HEK293T (cell line): ENCODE measurements at regions not wholly inside any gene's neighbourhood (a gene's known extent, or its start where the extent isn't known, plus 50 kb on each side); places are given as distances from the start of the nearest gene placed in this dataset.

Experiments used
- CTCF ChIA-PET: fragments of 350-600 bp; formaldehyde crosslinking; extraction: SDS; loops from one replicate; lab custom pipeline; 2021; ENCODE audit warnings: antibody characterized with exemption, inconsistent platforms; lab: Yijun Ruan, JAX
- POLR2A ChIA-PET: fragments of 350-600 bp; formaldehyde crosslinking; extraction: SDS; loops from one replicate; lab custom pipeline; 2020; ENCODE audit warnings: antibody characterized with exemption, inconsistent platforms; lab: Yijun Ruan, JAX
- DNase-seq: peaks from one replicate; pipeline ENCODE4 v3.0.0; 2012; ENCODE audit warnings: mixed read lengths; ENCODE audit errors: extremely low spot score
- ARNT ChIP-seq: fragments of 450-650 bp; IDR thresholded peaks from 2 replicates; pipeline ENCODE4 v1.6.1; 2017; ENCODE audit warnings: mild to moderate bottlenecking
- BHLHE40 ChIP-seq: fragments of 450-650 bp; IDR thresholded peaks from 2 replicates; pipeline ENCODE4 v1.6.1; 2016; ENCODE audit warnings: mild to moderate bottlenecking, moderate library complexity, borderline replicate concordance
- CTBP1 ChIP-seq: fragments of 450-650 bp; IDR thresholded peaks from 2 replicates; pipeline ENCODE4 v1.6.1; 2016; ENCODE audit warnings: borderline replicate concordance
- ELF4 ChIP-seq: fragments of 450-650 bp; IDR thresholded peaks from 2 replicates; pipeline ENCODE4 v1.6.1; 2017; ENCODE audit warnings: antibody characterized with exemption
- FOXA1 ChIP-seq: fragments of 450-650 bp; IDR thresholded peaks from 2 replicates; pipeline ENCODE4 v1.6.1; 2016; ENCODE audit warnings: mild to moderate bottlenecking
- FOXK2 ChIP-seq: fragments of 450-650 bp; IDR thresholded peaks from 2 replicates; pipeline ENCODE4 v1.6.1; 2016; ENCODE audit warnings: mild to moderate bottlenecking
- FOXM1 ChIP-seq: fragments of 450-650 bp; IDR thresholded peaks from 2 replicates; pipeline ENCODE4 v1.6.1; 2017; ENCODE audit warnings: mild to moderate bottlenecking, borderline replicate concordance
- HDGF ChIP-seq: fragments of 450-650 bp; IDR thresholded peaks from 2 replicates; pipeline ENCODE4 v1.6.1; 2017; ENCODE audit warnings: antibody characterized with exemption, borderline replicate concordance
- L3MBTL2 ChIP-seq: fragments of 450-650 bp; conservative IDR thresholded peaks from 2 replicates; pipeline ENCODE4 v1.6.1; 2016; ENCODE audit warnings: mild to moderate bottlenecking
- LEF1 ChIP-seq: fragments of 450-650 bp; IDR thresholded peaks from 2 replicates; pipeline ENCODE4 v1.6.1; 2017; ENCODE audit warnings: mild to moderate bottlenecking, borderline replicate concordance
- NFRKB ChIP-seq: fragments of 450-650 bp; IDR thresholded peaks from 2 replicates; pipeline ENCODE4 v1.6.1; 2016; ENCODE audit warnings: mild to moderate bottlenecking, moderate library complexity
- SP1 ChIP-seq: fragments of 450-650 bp; IDR thresholded peaks from 2 replicates; pipeline ENCODE4 v1.6.1; 2017
- SUZ12 ChIP-seq: fragments of 450-650 bp; IDR thresholded peaks from 2 replicates; pipeline ENCODE4 v1.6.1; 2016; ENCODE audit warnings: mild to moderate bottlenecking
- TARDBP ChIP-seq: fragments of 450-650 bp; IDR thresholded peaks from 2 replicates; pipeline ENCODE4 v1.6.1; 2016
- ZNF384 ChIP-seq: fragments of 450-650 bp; IDR thresholded peaks from 2 replicates; pipeline ENCODE4 v1.6.1; 2016
- TF ChIP-seq, protein P1 (sequence below): fragments of 450-650 bp; IDR thresholded peaks from 2 replicates; pipeline ENCODE4 v1.6.1; 2016

DNA sequence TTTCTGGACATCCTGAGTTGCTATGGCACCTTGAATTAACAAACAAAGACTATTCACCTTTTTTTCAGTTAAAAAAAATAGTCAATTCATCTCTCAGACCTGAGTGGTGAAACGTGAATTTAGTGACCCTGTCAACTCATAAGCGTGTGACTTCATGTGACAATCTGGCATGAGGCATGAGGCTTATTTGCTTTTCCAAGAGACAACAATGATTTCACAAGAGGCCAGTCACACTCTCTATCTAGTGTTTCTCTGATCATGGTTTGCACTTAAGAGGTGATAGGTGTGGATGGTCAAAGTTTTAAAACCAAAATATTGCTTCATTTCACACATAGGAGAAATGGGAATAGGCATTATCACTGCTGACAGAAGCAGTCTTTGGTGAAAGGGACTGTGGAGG, 559.6 kb upstream of the ACO1 start:
- POLR2A ChIA-PET, result no interaction called here
- CTCF ChIA-PET, result no interaction called here

DNA sequence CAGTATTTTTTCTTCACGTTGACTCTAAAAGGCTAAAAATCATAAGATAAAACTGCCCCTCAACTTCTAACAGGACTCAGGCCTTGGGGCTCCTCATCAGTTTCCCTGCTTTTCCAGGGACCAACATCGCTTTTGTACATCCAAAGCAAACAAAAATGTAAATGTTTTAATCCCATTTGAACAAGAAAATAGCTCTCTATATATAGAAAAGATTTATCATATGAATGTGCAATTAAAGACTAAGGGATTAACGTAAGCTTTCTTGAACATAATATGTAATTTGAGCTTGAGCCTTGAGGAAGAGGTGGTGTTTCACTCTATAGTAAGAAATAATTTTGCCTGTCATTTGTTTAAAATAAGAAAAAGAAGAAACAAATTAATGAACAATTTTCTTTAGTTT, 547.2 kb upstream of the ACO1 start:
- ChIA-PET CTCF (no interaction called here), POLR2A (no interaction called here)
- no peak for TF ChIP-seq SP1
- no peak for TF ChIP-seq ELF4
- no peak for TF ChIP-seq HDGF
- no peak for TF ChIP-seq ZNF384
- TF ChIP-seq CTBP1, result no peak
- no peak for TF ChIP-seq SUZ12
- no peak for TF ChIP-seq TARDBP
- no peak for TF ChIP-seq FOXA1
- no peak for TF ChIP-seq FOXM1
- no peak for TF ChIP-seq LEF1
- no peak for TF ChIP-seq BHLHE40
- no peak for TF ChIP-seq NFRKB
- no peak for TF ChIP-seq ARNT
- TF ChIP-seq L3MBTL2, result no peak
- TF ChIP-seq, protein P1, sequence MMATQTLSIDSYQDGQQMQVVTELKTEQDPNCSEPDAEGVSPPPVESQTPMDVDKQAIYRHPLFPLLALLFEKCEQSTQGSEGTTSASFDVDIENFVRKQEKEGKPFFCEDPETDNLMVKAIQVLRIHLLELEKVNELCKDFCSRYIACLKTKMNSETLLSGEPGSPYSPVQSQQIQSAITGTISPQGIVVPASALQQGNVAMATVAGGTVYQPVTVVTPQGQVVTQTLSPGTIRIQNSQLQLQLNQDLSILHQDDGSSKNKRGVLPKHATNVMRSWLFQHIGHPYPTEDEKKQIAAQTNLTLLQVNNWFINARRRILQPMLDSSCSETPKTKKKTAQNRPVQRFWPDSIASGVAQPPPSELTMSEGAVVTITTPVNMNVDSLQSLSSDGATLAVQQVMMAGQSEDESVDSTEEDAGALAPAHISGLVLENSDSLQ, result no peak
- no peak for TF ChIP-seq FOXK2
- no peak for DNase-seq

More for the DNA sequence above, 559.6 kb upstream of the ACO1 start:
- DNase-seq, result no peak
- TF ChIP-seq LEF1 (no peak), ARNT (no peak), ZNF384 (no peak), TARDBP (no peak), HDGF (no peak), L3MBTL2 (no peak)
- TF ChIP-seq, protein P1, result no peak

DNA sequence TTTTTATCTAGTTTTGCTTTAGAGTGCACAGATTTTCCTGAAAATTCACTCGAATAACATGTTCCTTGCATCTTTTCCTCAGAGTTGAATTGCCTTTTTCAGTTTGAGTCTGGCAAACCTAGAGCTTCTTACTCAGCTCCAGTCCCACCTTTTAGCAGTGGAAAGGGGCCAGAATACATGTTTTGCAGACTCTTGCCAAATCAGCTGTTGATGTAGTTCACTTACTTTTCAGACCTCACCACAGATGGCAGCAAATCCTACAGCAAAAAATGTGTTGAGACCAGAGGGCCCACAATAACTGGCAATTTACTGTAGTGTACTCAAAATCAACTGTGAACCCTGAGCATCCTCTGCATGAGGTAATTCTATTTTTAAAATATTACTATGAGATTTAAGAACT, 545.2 kb upstream of the ACO1 start:
- ChIA-PET CTCF (no interaction called here), POLR2A (no interaction called here)
- TF ChIP-seq ARNT (no peak), SP1 (no peak), FOXK2 (no peak), BHLHE40 (no peak), SUZ12 (no peak), FOXM1 (no peak), L3MBTL2 (no peak)
- no peak for DNase-seq

DNA sequence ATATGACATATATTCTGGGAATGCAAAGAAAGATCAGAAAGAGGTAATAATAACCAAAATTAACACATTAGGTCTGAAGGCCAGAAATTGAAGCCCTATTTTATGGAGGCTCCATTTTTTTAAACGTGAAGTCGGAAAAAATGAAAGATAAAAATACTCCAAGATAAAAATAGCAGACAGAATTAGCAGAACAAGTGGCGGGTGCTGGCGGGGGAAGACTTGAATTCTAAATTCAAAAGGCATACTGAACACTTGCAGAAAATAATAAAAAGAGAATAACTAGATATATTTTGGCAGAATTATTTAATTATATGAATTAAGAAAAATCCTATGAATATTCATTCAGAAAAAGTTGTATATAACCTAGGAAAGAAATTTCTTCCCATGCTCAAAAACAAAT, 543.7 kb upstream of the ACO1 start:
- POLR2A ChIA-PET, result no interaction called here
- TF ChIP-seq ELF4, result no peak
- no peak for TF ChIP-seq CTBP1
- no peak for TF ChIP-seq TARDBP
- no peak for TF ChIP-seq NFRKB
- no peak for TF ChIP-seq ARNT
- TF ChIP-seq, protein P1, result no peak
- TF ChIP-seq ZNF384, result no peak
- TF ChIP-seq FOXM1, result no peak
- TF ChIP-seq BHLHE40, result no peak
- no peak for TF ChIP-seq FOXA1
- TF ChIP-seq FOXK2, result no peak
- TF ChIP-seq L3MBTL2, result no peak
- TF ChIP-seq SUZ12, result no peak
- TF ChIP-seq HDGF, result no peak
- TF ChIP-seq SP1, result no peak
- TF ChIP-seq LEF1, result no peak
- no peak for DNase-seq
- CTCF ChIA-PET, result no interaction called here

DNA sequence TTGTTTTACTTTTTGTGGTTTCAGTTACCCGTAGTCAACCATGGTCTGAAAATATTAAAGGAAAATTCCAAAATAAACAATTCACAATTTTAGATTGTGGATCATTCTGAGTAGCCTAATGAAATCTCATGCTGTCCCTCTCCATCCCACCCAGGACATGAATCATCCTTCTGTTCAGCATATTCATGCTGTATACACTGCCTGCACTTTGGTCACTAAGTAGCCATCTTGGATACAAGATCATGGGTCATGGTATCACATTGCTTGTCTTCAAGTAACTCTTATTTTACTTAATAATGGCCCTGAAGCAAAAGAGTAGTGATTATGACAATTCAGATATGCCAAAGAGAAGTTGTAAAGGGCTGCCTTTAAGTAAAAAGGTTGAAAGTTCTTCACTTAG, 536.5 kb upstream of the ACO1 start:
- POLR2A ChIA-PET, result no interaction called here
- DNase-seq, result no peak
- TF ChIP-seq ZNF384 (no peak), HDGF (no peak), ARNT (no peak)
- CTCF ChIA-PET, result no interaction called here

DNA sequence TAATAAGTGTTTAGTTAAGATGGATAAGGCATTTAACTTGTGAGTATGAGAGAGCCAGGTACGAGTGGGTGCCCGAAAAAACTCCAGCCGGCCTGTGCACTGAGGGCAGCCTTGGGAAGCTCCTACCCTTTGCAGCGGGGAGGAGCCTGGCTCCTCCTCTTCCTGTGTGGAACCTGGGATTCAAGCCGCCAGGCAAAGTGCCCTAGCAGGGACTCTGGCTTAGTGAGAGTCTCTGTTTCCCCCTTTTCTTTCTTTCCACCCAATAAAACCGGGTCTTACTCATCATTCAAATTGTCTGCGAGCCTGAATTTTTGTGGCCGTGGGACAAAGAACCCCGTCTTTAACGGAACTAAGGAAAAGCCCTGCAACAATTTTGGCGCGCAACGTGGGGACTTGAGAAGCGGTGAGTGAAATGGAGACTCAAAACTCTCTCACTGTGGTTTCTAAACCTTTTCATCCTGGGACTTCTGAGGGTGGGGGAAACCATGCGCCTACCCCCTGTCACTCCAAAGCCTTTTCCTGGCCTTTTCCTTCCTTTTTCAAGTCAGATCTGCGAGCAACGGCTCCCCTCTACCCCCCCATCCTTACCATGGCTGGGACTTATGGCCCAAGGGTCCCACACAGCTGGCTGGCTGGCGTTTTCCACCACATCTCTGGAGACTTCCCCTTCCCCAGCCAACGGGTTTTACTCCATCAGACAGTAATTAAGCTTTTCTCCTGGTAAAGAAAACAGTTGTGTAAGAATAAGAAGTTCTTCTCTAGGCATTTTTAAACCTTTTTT, 535.7 kb upstream of the ACO1 start:
- TF ChIP-seq ELF4 (no peak), TARDBP (no peak), SUZ12 (no peak), FOXK2 (no peak), LEF1 (no peak), CTBP1 (no peak), HDGF (no peak), NFRKB (no peak)
- CTCF ChIA-PET, result no interaction called here
- DNase-seq, result no peak
- POLR2A ChIA-PET, result no interaction called here

DNA sequence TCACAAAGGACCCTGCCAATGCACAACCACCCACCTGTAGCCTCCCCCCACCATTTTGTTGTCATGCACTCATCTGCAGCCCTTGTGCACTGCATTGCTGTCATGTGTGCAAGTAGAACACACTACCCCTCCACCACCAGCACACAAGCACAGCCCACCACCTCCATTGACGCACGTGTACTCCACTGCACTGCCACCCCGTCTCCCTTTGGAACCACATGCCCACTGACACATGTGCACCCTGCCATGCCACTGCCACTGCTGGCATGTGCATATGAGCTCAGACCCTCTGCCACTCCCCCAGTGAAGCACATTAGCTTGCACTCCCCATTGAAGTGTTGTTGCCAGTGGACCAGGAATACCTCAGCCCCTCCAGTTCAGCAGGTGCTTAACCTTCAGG, 530.3 kb upstream of the ACO1 start:
- DNase-seq, result no peak
- TF ChIP-seq SUZ12 (no peak), FOXM1 (no peak), LEF1 (no peak), L3MBTL2 (no peak)
- POLR2A ChIA-PET, result no interaction called here
- CTCF ChIA-PET, result no interaction called here
